ENCODE measurements at regions not wholly inside any gene's neighbourhood (a gene's known extent, or its start where the extent isn't known, plus 50 kb on each side); places are given as distances from the start of the nearest gene placed in this dataset.

- no peak for TF ChIP-seq CTCF (IDR thresholded peaks at IDR 0.05; ENCODE audit: low read depth, low read length)
- no peak for TF ChIP-seq POLR2A (IDR thresholded peaks at IDR 0.05; ENCODE audit: extremely low read depth, insufficient read length)
- TF ChIP-seq MAX (IDR thresholded peaks at IDR 0.05; ENCODE audit: low read depth, low read length): no peak
- no peak for TF ChIP-seq MYC (IDR thresholded peaks at IDR 0.05; ENCODE audit: low read depth, low read length)
These were observed 171.6 kb upstream of the TNP1 start for GRCh38 chr2:217031445-217031844.

Measured in NB4 (cell line).